Fibroblast of pulmonary artery (primary cell): ENCODE measurements at regions not wholly inside any gene's neighbourhood (a gene's known extent, or its start where the extent isn't known, plus 50 kb on each side); places are given as distances from the start of the nearest gene placed in this dataset.

Experiments used
- DNase-seq: peaks from one replicate; pipeline ENCODE4 v3.0.0-alpha.2; 2010; ENCODE audit warnings: low read depth
- H3K4me3 ChIP-seq: replicated peaks from 2 replicates; pipeline ENCODE4 v1.5.1; 2011; ENCODE audit warnings: low read depth, mild to moderate bottlenecking, control low read depth, low read length, moderate library complexity
- CTCF ChIP-seq: IDR thresholded peaks from 2 replicates; pipeline ENCODE4 v1.5.1; 2011; ENCODE audit warnings: mild to moderate bottlenecking, control low read depth, low read length, inconsistent platforms; ENCODE audit errors: missing control alignments

GRCh38 chr11:38089726-38090125, 1491.7 kb upstream of the RAG2 start:
- H3K4me3 ChIP-seq = no peak overlapping the region
- no peak for TF ChIP-seq CTCF
- peak; percentile 79 for DNase-seq

GRCh38 chr11:38060920-38061319, 1462.9 kb upstream of the RAG2 start:
- no peak for TF ChIP-seq CTCF
- H3K4me3 ChIP-seq = no peak overlapping the region
- DNase-seq = no peak

- DNase-seq = no peak
- TF ChIP-seq CTCF = no peak
- H3K4me3 ChIP-seq = no peak overlapping the region
Measured at GRCh38 chr11:38060136-38060535, 1462.1 kb upstream of the RAG2 start.

- TF ChIP-seq CTCF = no peak
- DNase-seq = no peak
- H3K4me3 ChIP-seq = no peak overlapping the region
Measured at GRCh38 chr11:38046571-38047135, 1448.6 kb upstream of the RAG2 start.

- no peak overlapping the region for H3K4me3 ChIP-seq
- TF ChIP-seq CTCF = no peak
- no peak for DNase-seq
Measured at GRCh38 chr11:38043060-38043459, 1445.0 kb upstream of the RAG2 start.

GRCh38 chr11:38038777-38039176, 1440.7 kb upstream of the RAG2 start:
- no peak overlapping the region for H3K4me3 ChIP-seq
- no peak for TF ChIP-seq CTCF
- no peak for DNase-seq

GRCh38 chr11:38019072-38019775, 1421.2 kb upstream of the RAG2 start:
- DNase-seq = peak; percentile 55
- no peak for TF ChIP-seq CTCF
- H3K4me3 ChIP-seq = no peak overlapping the region
